Suprapubic skin (tissue), 3 donors: ENCODE measurements at regions not wholly inside any gene's neighbourhood (a gene's known extent, or its start where the extent isn't known, plus 50 kb on each side); places are given as distances from the start of the nearest gene placed in this dataset.

Source experiments
- CTCF ChIP-seq, 2 donors: fragments of 200-600 bp in 1 of 2; fragments of 450-650 bp in 1 of 2; sonication (generic) in 1 of 2; IDR thresholded peaks; one replicate each; pipeline ENCODE4 v1.5.1; 2016 to 2019; ENCODE audit warnings: antibody characterized with exemption in 2 of 2, mild to moderate bottlenecking in 1 of 2, moderate library complexity in 1 of 2
- EP300 ChIP-seq: sonication (generic); formaldehyde crosslinking; IDR thresholded peaks from one replicate; pipeline ENCODE4 v1.6.1; 2017; ENCODE audit warnings: antibody characterized with exemption

- no peak for TF ChIP-seq CTCF (IDR thresholded peaks at IDR 0.05)
- no peak for TF ChIP-seq EP300
Observed at GRCh38 chr6:86712039-86712438, 225.3 kb upstream of the HTR1E start.
